CD14-positive monocyte (primary cell): ENCODE measurements at regions not wholly inside any gene's neighbourhood (a gene's known extent, or its start where the extent isn't known, plus 50 kb on each side); places are given as distances from the start of the nearest gene placed in this dataset.

Source experiments
- DNase-seq, 3 donors: peaks; one replicate each; pipeline ENCODE4 v3.0.0-alpha.2; 2011 to 2022
- H2AFZ ChIP-seq: 2 replicates; pipeline ENCODE4 v1.6.0; 2012; ENCODE audit warnings: mild to moderate bottlenecking, low read depth, low read length, inconsistent platforms; ENCODE audit not compliant: insufficient read depth, poor library complexity, severe bottlenecking
- H3K27ac ChIP-seq, 2 donors: 1 replicate in 1 of 2; 2 replicates in 1 of 2; pipeline ENCODE4 v1.5.1; 2012 to 2013; ENCODE audit warnings: low read length in 2 of 2, control low read depth in 1 of 2, inconsistent platforms in 1 of 2, low read depth in 1 of 2, mild to moderate bottlenecking in 1 of 2
- H3K27me3 ChIP-seq, 2 donors: one replicate each; pipeline versions ENCODE4 v1.6.0 to v1.6.1; 2011 to 2013; ENCODE audit warnings: low read length in 2 of 2; ENCODE audit not compliant: control insufficient read depth in 2 of 2, insufficient read depth in 2 of 2
- H3K36me3 ChIP-seq, 2 donors: replicated peaks in 1 of 2; 1 replicate in 1 of 2; 2 replicates in 1 of 2; pipeline versions ENCODE4 v1.5.1 to v1.6.1; 2012 to 2013; ENCODE audit warnings: low read length in 2 of 2, control low read depth in 1 of 2, inconsistent platforms in 1 of 2, mild to moderate bottlenecking in 1 of 2; ENCODE audit not compliant: insufficient read depth in 2 of 2, control insufficient read depth in 1 of 2
- H3K4me1 ChIP-seq, 2 donors: 1 replicate in 1 of 2; 2 replicates in 1 of 2; pipeline versions ENCODE4 v1.5.1 to v1.6.1; 2012 to 2013; ENCODE audit warnings: low read length in 2 of 2, control low read depth in 1 of 2, inconsistent platforms in 1 of 2, mild to moderate bottlenecking in 1 of 2, moderate library complexity in 1 of 2; ENCODE audit not compliant: insufficient read depth in 2 of 2, control insufficient read depth in 1 of 2
- H3K4me2 ChIP-seq: replicated peaks from 2 replicates; pipeline ENCODE3; 2012; ENCODE audit warnings: low read length, moderate library complexity, mild to moderate bottlenecking; ENCODE audit not compliant: poor library complexity, severe bottlenecking; ENCODE audit errors: extremely low read depth
- H3K4me3 ChIP-seq, 3 experiments: fragments of 200-600 bp in 1 of 3; sonication (generic) in 1 of 3; replicated peaks in 1 of 3; 1 replicate in 2 of 3; 2 replicates in 1 of 3; pipeline ENCODE4 v1.5.1; 2011 to 2013; ENCODE audit warnings: low read length in 3 of 3, mild to moderate bottlenecking in 3 of 3, control low read depth in 2 of 3, low read depth in 2 of 3, inconsistent platforms in 1 of 3, moderate library complexity in 1 of 3
- H3K79me2 ChIP-seq: 2 replicates; pipeline ENCODE4 v1.6.0; 2012; ENCODE audit warnings: mild to moderate bottlenecking, control low read depth, inconsistent platforms, low read length, moderate library complexity; ENCODE audit not compliant: insufficient read depth
- H3K9ac ChIP-seq: 2 replicates; pipeline ENCODE4 v1.6.0; 2017; ENCODE audit warnings: low read length, mild to moderate bottlenecking; ENCODE audit not compliant: insufficient read depth, poor library complexity, severe bottlenecking
- H3K9me3 ChIP-seq, 2 donors: replicated peaks in 1 of 2; 1 replicate in 1 of 2; 2 replicates in 1 of 2; pipeline versions ENCODE4 v1.5.1 to v1.6.1; 2012 to 2013; ENCODE audit warnings: low read length in 2 of 2, control low read depth in 1 of 2; ENCODE audit not compliant: control insufficient read depth in 1 of 2, insufficient read depth in 1 of 2
- H4K20me1 ChIP-seq: 2 replicates; pipeline ENCODE4 v1.6.0; 2012; ENCODE audit warnings: mild to moderate bottlenecking, low read length, control low read depth, moderate library complexity; ENCODE audit not compliant: insufficient read depth
- H3K27ac Mint-ChIP-seq, 7 donors: one replicate each; pipeline ENCODE4 v1.8.0; 2020; ENCODE audit warnings: mild to moderate bottlenecking in 7 of 7, mixed read lengths in 7 of 7, moderate library complexity in 6 of 7, inconsistent platforms in 2 of 7
- H3K27me3 Mint-ChIP-seq, 3 donors: one replicate each; pipeline ENCODE4 v1.8.0; 2021 to 2022; ENCODE audit warnings: low read depth in 3 of 3, mild to moderate bottlenecking in 3 of 3, mixed read lengths in 3 of 3, moderate library complexity in 3 of 3, inconsistent platforms in 1 of 3
- H3K36me3 Mint-ChIP-seq, 2 donors: one replicate each; pipeline ENCODE4 v1.8.0; 2020; ENCODE audit warnings: mixed read lengths in 2 of 2, inconsistent platforms in 1 of 2, mild to moderate bottlenecking in 1 of 2
- H3K4me1 Mint-ChIP-seq: one replicate; pipeline ENCODE4 v1.8.0; 2020; ENCODE audit warnings: mild to moderate bottlenecking, mixed read lengths
- H3K4me3 Mint-ChIP-seq, 2 donors: one replicate each; pipeline ENCODE4 v1.8.0; 2020; ENCODE audit warnings: mild to moderate bottlenecking in 2 of 2, mixed read lengths in 2 of 2, moderate library complexity in 1 of 2
- H3K9me3 Mint-ChIP-seq, 7 donors: one replicate each; pipeline ENCODE4 v1.8.0; 2020 to 2022; ENCODE audit warnings: mixed read lengths in 7 of 7, mild to moderate bottlenecking in 6 of 7, moderate library complexity in 6 of 7, inconsistent platforms in 2 of 7
- WGBS: methylation state at CpG from one replicate; pipeline ENCODE4 v1.1.5; 2013; ENCODE audit warnings: missing lambda C conversion rate; ENCODE audit not compliant: insufficient coverage; 5-methylcytosine and 5-hydroxymethylcytosine counted together
- intact Hi-C, 2 donors: fragments of 100-400 bp; cut with micrococcal nuclease; formaldehyde crosslinking; loops; one replicate each; pipeline versions ENCODE4 v1.15.0 to v1.15.1; 2023
- TF ChIP-seq, protein P1 (sequence below): fragments of 200-600 bp; IDR thresholded peaks from one replicate; pipeline ENCODE4 v1.8.0; 2022; ENCODE audit warnings: antibody characterized with exemption, mild to moderate bottlenecking

DNA sequence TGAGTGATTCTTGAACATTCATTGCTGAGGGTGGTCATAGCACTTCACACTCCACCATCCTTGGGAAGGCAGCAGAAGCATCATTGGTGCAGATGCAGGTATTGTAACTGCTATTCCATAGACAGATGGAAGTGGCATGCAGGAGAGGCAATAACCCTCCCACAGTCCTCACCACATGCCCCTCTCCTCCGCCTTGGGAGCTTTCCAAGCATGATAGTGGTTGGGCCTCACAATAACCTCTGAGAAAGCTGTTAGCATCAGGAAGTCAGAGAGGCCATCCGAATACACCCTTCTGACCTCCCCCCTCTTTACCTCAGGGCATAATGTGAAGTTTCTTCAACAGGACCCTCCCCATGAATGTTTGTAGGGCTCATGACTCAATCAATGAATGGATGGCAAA is 177.9 kb downstream of the KATNAL1 start:
- TF ChIP-seq, protein P1, sequence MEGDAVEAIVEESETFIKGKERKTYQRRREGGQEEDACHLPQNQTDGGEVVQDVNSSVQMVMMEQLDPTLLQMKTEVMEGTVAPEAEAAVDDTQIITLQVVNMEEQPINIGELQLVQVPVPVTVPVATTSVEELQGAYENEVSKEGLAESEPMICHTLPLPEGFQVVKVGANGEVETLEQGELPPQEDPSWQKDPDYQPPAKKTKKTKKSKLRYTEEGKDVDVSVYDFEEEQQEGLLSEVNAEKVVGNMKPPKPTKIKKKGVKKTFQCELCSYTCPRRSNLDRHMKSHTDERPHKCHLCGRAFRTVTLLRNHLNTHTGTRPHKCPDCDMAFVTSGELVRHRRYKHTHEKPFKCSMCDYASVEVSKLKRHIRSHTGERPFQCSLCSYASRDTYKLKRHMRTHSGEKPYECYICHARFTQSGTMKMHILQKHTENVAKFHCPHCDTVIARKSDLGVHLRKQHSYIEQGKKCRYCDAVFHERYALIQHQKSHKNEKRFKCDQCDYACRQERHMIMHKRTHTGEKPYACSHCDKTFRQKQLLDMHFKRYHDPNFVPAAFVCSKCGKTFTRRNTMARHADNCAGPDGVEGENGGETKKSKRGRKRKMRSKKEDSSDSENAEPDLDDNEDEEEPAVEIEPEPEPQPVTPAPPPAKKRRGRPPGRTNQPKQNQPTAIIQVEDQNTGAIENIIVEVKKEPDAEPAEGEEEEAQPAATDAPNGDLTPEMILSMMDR, result no peak
- WGBS, result 86% methylated on average over 1 of the region's 2 CpGs
- peaks cover 0 to 4% (median 2%) of the 10 kb centered on the region in 3 donors for H3K27me3 Mint-ChIP-seq
- Histone ChIP-seq H3K4me2 (no peak overlapping the region), H3K27ac (no peak overlapping the region), H3K27me3 (no peaks in the 10 kb centered on the region), H3K79me2 (no peaks in the 10 kb centered on the region), H3K4me1 (no peaks in the 10 kb centered on the region), H4K20me1 (no peaks in the 10 kb centered on the region), H3K9me3 (no peaks in the 10 kb centered on the region), H3K9ac (no peak overlapping the region), H2AFZ (no peak overlapping the region), H3K36me3 (no peaks in the 10 kb centered on the region), H3K4me3 (no peak overlapping the region)
- H3K27ac Mint-ChIP-seq, result no peak overlapping the region
- intact Hi-C loops, result no loop called here
- DNase-seq, result no peak
- H3K4me1 Mint-ChIP-seq, result peaks cover 16% of the 10 kb centered on the region
- no peaks in the 10 kb centered on the region for H3K9me3 Mint-ChIP-seq
- no peaks in the 10 kb centered on the region for H3K36me3 Mint-ChIP-seq
- no peak overlapping the region for H3K4me3 Mint-ChIP-seq

DNA sequence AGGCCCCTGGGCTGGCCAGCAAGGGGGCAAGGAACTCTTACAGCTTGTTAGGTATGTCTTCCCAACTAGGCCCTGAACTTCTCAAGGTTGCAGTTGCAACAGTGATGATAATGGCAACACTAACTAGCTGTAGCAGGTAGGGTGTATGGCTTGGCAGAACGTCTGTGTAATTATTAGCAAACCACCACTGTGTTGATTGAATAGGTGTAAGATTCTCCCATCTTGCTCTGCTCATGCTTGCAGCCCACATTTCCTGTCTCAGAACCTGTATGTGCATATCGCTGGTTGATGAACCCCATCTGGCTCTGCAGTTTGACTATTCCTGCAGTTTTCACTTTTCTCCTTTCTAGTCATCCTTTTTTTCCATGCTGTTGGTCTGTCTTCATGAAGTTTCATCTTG is 178.8 kb downstream of the KATNAL1 start:
- Mint-ChIP-seq H3K4me3 (no peak overlapping the region), H3K27me3 (peaks cover 0 to 4% (median 2%) of the 10 kb centered on the region in 3 donors), H3K36me3 (no peaks in the 10 kb centered on the region), H3K27ac (peak overlapping the region in 1 of 7 donors; percentile 22), H3K9me3 (no peaks in the 10 kb centered on the region), H3K4me1 (peaks cover 10% of the 10 kb centered on the region)
- Histone ChIP-seq H3K79me2 (no peaks in the 10 kb centered on the region), H3K27me3 (no peaks in the 10 kb centered on the region), H3K4me3 (no peak overlapping the region), H3K4me1 (no peaks in the 10 kb centered on the region), H3K4me2 (no peak overlapping the region), H3K27ac (no peak overlapping the region), H2AFZ (no peak overlapping the region), H3K9me3 (no peaks in the 10 kb centered on the region), H3K9ac (no peak overlapping the region), H3K36me3 (no peaks in the 10 kb centered on the region), H4K20me1 (no peaks in the 10 kb centered on the region)
- DNase-seq, result no peak
- intact Hi-C loops, result no loop called here
- 100% methylated on average over 1 of the region's 2 CpGs for WGBS
- TF ChIP-seq, protein P1, result no peak
